ENCODE measurements at regions not wholly inside any gene's neighbourhood (a gene's known extent, or its start where the extent isn't known, plus 50 kb on each side); places are given as distances from the start of the nearest gene placed in this dataset.

- 0 out of 2 replicates have a peak, but pooled peaks have one; percentile 26 for TF ChIP-seq GABPB1 (CRISPR knock-in tag; IDR thresholded peaks at IDR 0.05)
- no peak for TF ChIP-seq ZNF281 (CRISPR knock-in tag; IDR thresholded peaks at IDR 0.05)
- no peak for TF ChIP-seq MAX (CRISPR knock-in tag; IDR thresholded peaks at IDR 0.05)
- no peak for TF ChIP-seq ZNF263 (CRISPR knock-in tag; IDR thresholded peaks at IDR 0.05; ENCODE audit: low read depth)
- no peak for TF ChIP-seq E2F5 (CRISPR knock-in tag; IDR thresholded peaks at IDR 0.05)
- no peak for TF ChIP-seq TEAD4 (CRISPR knock-in tag; IDR thresholded peaks at IDR 0.05)
- Mint-ChIP-seq H3K9me3 (peaks cover 6% of the 10 kb centered on the region), H3K4me3 (no peak overlapping the region), H3K27me3 (ENCODE audit: low read depth) (no peaks in the 10 kb centered on the region), H3K36me3 (no peaks in the 10 kb centered on the region), H3K4me1 (no peaks in the 10 kb centered on the region), H3K27ac (no peak overlapping the region)
- DNase-seq (ENCODE audit: low spot score) (no peak), ATAC-seq (no peak)
- POLR2A ChIA-PET, result no interaction called here
- CTCF ChIA-PET, result no interaction called here
These were observed 148.1 kb upstream of the HMHB1 start for GRCh38 chr5:143663872-143664271.

- TF ChIP-seq SMAD3 (CRISPR knock-in tag; IDR thresholded peaks at IDR 0.05; ENCODE audit: borderline replicate concordance), result no peak
- no peak for TF ChIP-seq SP1 (CRISPR knock-in tag; conservative IDR thresholded peaks at IDR 0.05)
- TF ChIP-seq ATF2 (CRISPR knock-in tag; IDR thresholded peaks at IDR 0.05; ENCODE audit: borderline replicate concordance, low read depth), result no peak
- TF ChIP-seq USF2 (CRISPR knock-in tag; IDR thresholded peaks at IDR 0.05), result no peak
- no peak for TF ChIP-seq ZNF281 (CRISPR knock-in tag; IDR thresholded peaks at IDR 0.05)
- no peak for TF ChIP-seq PREB (CRISPR knock-in tag; IDR thresholded peaks at IDR 0.05; ENCODE audit: borderline replicate concordance)
- no peak for TF ChIP-seq MXD4 (CRISPR knock-in tag; IDR thresholded peaks at IDR 0.05; ENCODE audit: borderline replicate concordance)
- no peak for TF ChIP-seq ZNF219 (CRISPR knock-in tag; IDR thresholded peaks at IDR 0.05; ENCODE audit: borderline replicate concordance)
- TF ChIP-seq ZBTB21 (CRISPR knock-in tag; IDR thresholded peaks at IDR 0.05; ENCODE audit: borderline replicate concordance), result no peak
- TF ChIP-seq ETV6 (CRISPR knock-in tag; IDR thresholded peaks at IDR 0.05), result no peak
- H3K4me3 Mint-ChIP-seq, result no peak overlapping the region
- ChIA-PET POLR2A (no interaction called here), CTCF (no interaction called here)
- DNase-seq (ENCODE audit: low spot score), result no peak
- H3K36me3 Mint-ChIP-seq, result no peaks in the 10 kb centered on the region
- H3K27ac Mint-ChIP-seq, result no peak overlapping the region
- H3K9me3 Mint-ChIP-seq, result peaks cover 6% of the 10 kb centered on the region
- H3K27me3 Mint-ChIP-seq (ENCODE audit: low read depth), result no peaks in the 10 kb centered on the region
- ATAC-seq, result no peak
- H3K4me1 Mint-ChIP-seq, result no peaks in the 10 kb centered on the region
These were observed 149.9 kb upstream of the HMHB1 start for GRCh38 chr5:143662020-143662419.
